GM10266 (cell line): ENCODE measurements at regions not wholly inside any gene's neighbourhood (a gene's known extent, or its start where the extent isn't known, plus 50 kb on each side); places are given as distances from the start of the nearest gene placed in this dataset.

Experiments
- DNase-seq: peaks from one replicate; pipeline ENCODE4 v3.0.0; 2012; ENCODE audit errors: extremely low spot score
- TF ChIP-seq, protein P1 (sequence below): IDR thresholded peaks from 2 replicates; pipeline ENCODE4 v1.5.1; 2012; ENCODE audit warnings: mild to moderate bottlenecking, low read depth; ENCODE audit not compliant: control insufficient read depth, insufficient read depth; ENCODE audit errors: missing control alignments

DNA sequence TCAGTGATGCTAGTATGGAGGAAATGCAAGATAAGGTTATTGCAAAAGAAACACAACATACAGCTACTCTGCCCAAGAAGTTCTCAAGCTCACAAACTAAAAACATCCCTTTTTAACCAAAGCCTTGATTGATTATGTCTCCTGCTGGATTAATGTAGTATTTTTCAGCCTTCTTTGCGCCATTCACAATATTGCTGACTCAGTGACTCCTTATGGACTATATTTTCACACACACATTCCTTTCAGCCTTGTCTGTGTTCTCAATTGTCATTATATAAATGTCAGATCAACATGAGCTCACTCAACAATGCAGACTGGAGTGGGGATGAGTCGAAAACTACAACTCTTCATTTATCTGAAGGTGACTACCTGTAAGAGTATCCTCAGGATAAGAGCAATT is 579.3 kb upstream of the CDH8 start:
- TF ChIP-seq, protein P1, sequence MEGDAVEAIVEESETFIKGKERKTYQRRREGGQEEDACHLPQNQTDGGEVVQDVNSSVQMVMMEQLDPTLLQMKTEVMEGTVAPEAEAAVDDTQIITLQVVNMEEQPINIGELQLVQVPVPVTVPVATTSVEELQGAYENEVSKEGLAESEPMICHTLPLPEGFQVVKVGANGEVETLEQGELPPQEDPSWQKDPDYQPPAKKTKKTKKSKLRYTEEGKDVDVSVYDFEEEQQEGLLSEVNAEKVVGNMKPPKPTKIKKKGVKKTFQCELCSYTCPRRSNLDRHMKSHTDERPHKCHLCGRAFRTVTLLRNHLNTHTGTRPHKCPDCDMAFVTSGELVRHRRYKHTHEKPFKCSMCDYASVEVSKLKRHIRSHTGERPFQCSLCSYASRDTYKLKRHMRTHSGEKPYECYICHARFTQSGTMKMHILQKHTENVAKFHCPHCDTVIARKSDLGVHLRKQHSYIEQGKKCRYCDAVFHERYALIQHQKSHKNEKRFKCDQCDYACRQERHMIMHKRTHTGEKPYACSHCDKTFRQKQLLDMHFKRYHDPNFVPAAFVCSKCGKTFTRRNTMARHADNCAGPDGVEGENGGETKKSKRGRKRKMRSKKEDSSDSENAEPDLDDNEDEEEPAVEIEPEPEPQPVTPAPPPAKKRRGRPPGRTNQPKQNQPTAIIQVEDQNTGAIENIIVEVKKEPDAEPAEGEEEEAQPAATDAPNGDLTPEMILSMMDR = no peak
- no peak for DNase-seq

DNA sequence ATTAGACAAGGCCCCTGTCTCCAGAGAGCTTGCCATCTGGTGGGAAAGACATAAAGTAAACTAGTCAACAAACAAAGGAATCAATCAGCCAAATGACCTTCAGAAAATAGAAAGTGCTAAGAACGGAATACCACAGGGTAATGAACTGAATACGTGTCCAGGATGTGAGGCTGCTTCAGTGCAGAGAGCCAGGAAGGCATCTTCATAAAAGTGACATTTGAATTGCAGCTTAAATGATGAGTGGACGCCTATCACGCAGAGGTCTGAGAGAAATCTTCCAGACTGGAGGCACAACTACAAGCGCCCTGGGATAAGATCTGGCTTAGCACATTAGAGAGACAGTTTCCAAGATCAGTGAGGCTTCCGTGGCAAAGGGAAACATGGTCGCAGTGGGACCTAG is 574.1 kb upstream of the CDH8 start:
- no peak for DNase-seq
- TF ChIP-seq, protein P1 = no peak

DNA sequence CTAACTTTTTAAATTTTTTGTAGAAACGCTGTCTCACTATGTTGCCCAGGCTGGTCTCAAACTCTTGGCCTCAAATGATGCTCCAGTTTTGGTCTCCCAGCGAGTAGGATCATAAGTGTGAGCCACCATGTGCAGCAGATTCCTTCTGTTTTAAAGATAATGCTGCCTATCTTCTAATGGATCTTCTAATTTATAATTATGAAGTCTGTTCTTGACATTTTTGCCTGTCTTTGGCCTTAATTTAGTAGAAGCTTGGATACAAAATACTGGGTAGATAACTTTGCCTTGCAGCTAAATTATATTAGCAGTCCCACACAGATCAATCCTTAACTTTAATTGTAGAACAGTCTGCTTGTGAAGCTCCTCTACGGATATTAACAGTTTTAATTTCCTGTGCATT is 566.6 kb upstream of the CDH8 start:
- DNase-seq = no peak
- TF ChIP-seq, protein P1 = no peak

DNA sequence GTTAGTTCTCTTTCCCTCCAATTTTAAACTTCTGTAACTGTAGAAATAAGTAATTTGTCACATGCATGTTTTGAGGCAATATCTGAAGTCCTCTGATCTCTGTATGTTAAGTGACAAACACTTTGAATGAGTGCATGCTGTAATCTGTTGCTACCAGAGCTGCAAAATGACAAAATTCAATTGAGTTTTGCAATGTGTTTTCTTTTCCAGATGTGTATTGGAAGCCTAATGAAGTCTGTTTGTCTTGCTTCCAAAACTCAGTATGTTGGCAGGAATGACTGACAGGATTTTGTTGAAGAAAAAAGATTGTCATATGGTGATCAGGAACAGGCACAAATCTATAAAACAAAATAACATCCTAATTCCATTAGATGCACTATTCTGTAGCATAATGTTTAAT is 561.6 kb upstream of the CDH8 start:
- TF ChIP-seq, protein P1 = no peak
- no peak for DNase-seq

DNA sequence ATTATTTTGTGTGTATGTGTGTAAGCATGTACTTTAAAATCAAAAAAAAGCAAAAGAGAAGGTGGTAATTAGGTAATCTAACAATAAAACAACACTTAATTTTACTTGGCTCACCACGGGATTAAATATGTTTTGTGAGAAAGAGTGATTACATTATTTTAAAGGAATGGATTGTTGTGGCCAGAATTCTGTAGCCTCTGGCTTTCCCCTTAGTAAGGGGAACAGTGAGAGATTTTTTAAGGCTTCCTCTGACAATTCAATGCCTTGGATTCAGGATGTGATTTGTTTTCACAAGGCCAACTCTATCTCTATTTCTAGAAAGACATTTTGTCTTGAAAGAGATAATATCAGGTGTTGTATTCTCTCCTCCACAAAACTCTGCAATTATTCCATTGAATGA is 560.3 kb upstream of the CDH8 start:
- TF ChIP-seq, protein P1 = no peak
- no peak for DNase-seq

DNA sequence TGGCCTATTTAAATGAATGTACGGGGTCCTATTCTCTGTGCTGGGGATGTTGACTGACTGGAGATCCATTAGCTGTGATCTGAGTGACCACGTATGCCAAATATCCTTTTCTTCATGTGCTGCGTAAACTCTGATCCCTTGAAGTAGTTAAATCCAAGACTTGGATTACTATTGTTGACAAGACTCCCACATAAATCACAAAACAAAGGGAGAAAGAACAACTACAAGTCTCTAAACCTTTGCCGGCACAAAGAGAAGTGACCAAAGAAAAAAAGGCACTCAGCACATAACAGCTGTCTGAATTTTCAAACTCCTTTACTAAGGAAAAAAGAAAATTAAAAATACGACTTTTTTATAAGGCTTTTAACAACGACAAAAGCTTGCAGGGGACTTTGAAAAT is 559.9 kb upstream of the CDH8 start:
- no peak for DNase-seq
- TF ChIP-seq, protein P1 = no peak

DNA sequence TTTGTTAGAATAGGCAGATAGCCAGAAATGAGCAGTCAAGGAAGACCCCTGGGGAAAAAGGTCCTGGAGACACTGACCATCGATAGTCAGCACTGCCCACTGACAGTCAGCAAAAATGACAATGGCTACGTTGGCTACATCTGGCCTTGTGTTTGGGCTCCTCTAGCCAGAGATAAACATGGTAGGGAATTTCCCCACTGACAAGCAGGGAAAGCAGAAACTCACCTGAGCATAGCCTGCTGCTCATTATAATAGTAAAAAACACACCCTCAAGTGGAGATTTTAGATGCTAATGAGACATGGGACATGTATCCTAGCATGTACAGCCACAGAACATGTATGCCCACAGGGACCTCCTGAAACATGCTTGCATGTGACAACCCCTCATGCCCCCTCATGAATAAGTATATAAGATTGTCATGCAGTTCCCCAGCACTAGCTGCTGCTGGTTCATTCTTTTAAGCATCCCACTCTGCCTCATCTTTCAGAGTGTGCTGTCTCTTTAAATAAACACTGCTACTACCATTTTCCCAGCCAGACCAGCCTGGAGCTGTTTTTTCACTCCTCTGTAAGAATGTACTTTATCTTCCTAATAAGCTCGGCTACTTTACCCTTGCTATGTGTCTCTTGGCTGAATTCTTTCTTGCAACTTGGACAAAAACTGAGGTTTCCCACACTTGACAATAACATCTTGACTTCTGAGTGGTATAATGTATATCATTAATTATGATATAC is 550.1 kb upstream of the CDH8 start:
- TF ChIP-seq, protein P1 = no peak

More for the DNA sequence above, 550.1 kb upstream of the CDH8 start:
- DNase-seq = no peak
